GM23338 (cell line): ENCODE measurements at regions not wholly inside any gene's neighbourhood (a gene's known extent, or its start where the extent isn't known, plus 50 kb on each side); places are given as distances from the start of the nearest gene placed in this dataset.

Experiments used
- ATAC-seq: fragments of 200-7000 bp; cut with Tn5 transposase; 3 replicates; pipeline ENCODE4 v1.9.1; 2020
- DNase-seq: peaks from one replicate; pipeline ENCODE4 v3.0.0-alpha.2; 2015; ENCODE audit warnings: low spot score
- H2AFZ ChIP-seq: fragments of 200-600 bp; sonication (generic); 2 replicates; pipeline ENCODE4 v1.8.0; 2016; ENCODE audit warnings: antibody characterized with exemption, mild to moderate bottlenecking, moderate library complexity
- H3F3A ChIP-seq: fragments of 200-600 bp; sonication (generic); replicated peaks from 2 replicates; pipeline ENCODE4 v1.8.0; 2017; ENCODE audit warnings: antibody characterized with exemption, mixed run types, low read depth
- H3K27ac ChIP-seq: fragments of 200-600 bp; sonication (generic); 2 replicates; pipeline ENCODE4 v1.6.1; 2016; ENCODE audit warnings: low read depth
- H3K27me3 ChIP-seq: fragments of 200-600 bp; sonication (generic); 2 replicates; pipeline ENCODE4 v1.8.0; 2016; ENCODE audit warnings: mild to moderate bottlenecking, mixed run types, moderate library complexity; ENCODE audit not compliant: insufficient read depth
- H3K36me3 ChIP-seq: fragments of 200-600 bp; sonication (generic); 2 replicates; pipeline ENCODE4 v1.8.0; 2016; ENCODE audit warnings: mild to moderate bottlenecking; ENCODE audit not compliant: insufficient read depth
- H3K4me1 ChIP-seq: fragments of 200-600 bp; sonication (generic); 2 replicates; pipeline ENCODE4 v1.8.0; 2016; ENCODE audit warnings: mild to moderate bottlenecking, moderate library complexity; ENCODE audit not compliant: insufficient read depth
- H3K4me2 ChIP-seq: fragments of 200-600 bp; sonication (generic); 2 replicates; pipeline ENCODE4 v1.7.1; 2017; ENCODE audit warnings: mixed run types
- H3K4me3 ChIP-seq: fragments of 200-600 bp; sonication (generic); 2 replicates; pipeline ENCODE4 v1.6.1; 2016; ENCODE audit warnings: mixed run types
- H3K79me2 ChIP-seq: fragments of 200-600 bp; sonication (generic); replicated peaks from 2 replicates; pipeline ENCODE4 v1.8.0; 2017; ENCODE audit warnings: mild to moderate bottlenecking; ENCODE audit not compliant: insufficient read depth
- H3K9me2 ChIP-seq: fragments of 200-600 bp; sonication (generic); 2 replicates; pipeline ENCODE4 v1.8.0; 2017; ENCODE audit not compliant: insufficient read depth
- H4K20me1 ChIP-seq: fragments of 200-600 bp; sonication (generic); replicated peaks from 2 replicates; pipeline ENCODE4 v1.8.0; 2017; ENCODE audit warnings: mild to moderate bottlenecking; ENCODE audit not compliant: insufficient read depth
- H3K27ac Mint-ChIP-seq: 2 replicates; pipeline ENCODE4 v1.8.0; 2020; ENCODE audit warnings: inconsistent platforms, mild to moderate bottlenecking, moderate library complexity, mixed read lengths
- H3K27me3 Mint-ChIP-seq: 3 replicates; pipeline ENCODE4 v1.8.0; 2022; ENCODE audit warnings: low read depth, mild to moderate bottlenecking, moderate library complexity, mixed read lengths, inconsistent platforms; ENCODE audit not compliant: insufficient read depth, poor library complexity
- H3K36me3 Mint-ChIP-seq: 3 replicates; pipeline ENCODE4 v1.8.0; 2021; ENCODE audit warnings: low read depth, mild to moderate bottlenecking, inconsistent platforms, moderate library complexity, mixed read lengths
- H3K4me1 Mint-ChIP-seq: 3 replicates; pipeline ENCODE4 v1.8.0; 2020; ENCODE audit warnings: mild to moderate bottlenecking, inconsistent platforms, mixed read lengths
- H3K4me3 Mint-ChIP-seq: 3 replicates; pipeline ENCODE4 v1.8.0; 2021; ENCODE audit warnings: moderate library complexity, mild to moderate bottlenecking, inconsistent platforms, mixed read lengths
- H3K9me3 Mint-ChIP-seq: 3 replicates; pipeline ENCODE4 v1.8.0; 2020; ENCODE audit warnings: moderate library complexity, mild to moderate bottlenecking, inconsistent platforms, mixed read lengths
- CREB1 ChIP-seq: fragments of 250-450 bp; sonication (Bioruptor Pico); IDR thresholded peaks from 2 replicates; pipeline ENCODE4 v1.5.0; 2020; ENCODE audit warnings: low read depth, mild to moderate bottlenecking, moderate library complexity
- CTCF ChIP-seq, 2 experiments: fragments of 200-600 bp in 1 of 2; sonication (generic) in 1 of 2; conservative IDR thresholded peaks; 2 replicates each; pipeline versions ENCODE4 v1.5.1 to v1.6.1; 2016 to 2017; ENCODE audit warnings: antibody characterized with exemption in 2 of 2, low read depth in 2 of 2, mild to moderate bottlenecking in 2 of 2, moderate library complexity in 1 of 2
- ETS1 ChIP-seq: IDR thresholded peaks from 2 replicates; pipeline ENCODE4 v1.6.1; 2016; ENCODE audit warnings: antibody characterized with exemption
- EZH2 ChIP-seq: fragments of 200-600 bp; sonication (generic); IDR thresholded peaks from one replicate; pipeline ENCODE4 v1.8.0; 2017; ENCODE audit warnings: antibody characterized with exemption, mild to moderate bottlenecking, low read depth; ENCODE audit not compliant: unreplicated experiment
- EZH2phosphoT487 ChIP-seq: fragments of 200-600 bp; sonication (generic); IDR thresholded peaks from one replicate; pipeline ENCODE4 v1.8.1; 2018; ENCODE audit warnings: antibody characterized with exemption; ENCODE audit not compliant: unreplicated experiment
- JUNB ChIP-seq: IDR thresholded peaks from one replicate; pipeline ENCODE4 v1.6.1; 2016; ENCODE audit warnings: antibody characterized with exemption; ENCODE audit not compliant: unreplicated experiment
- NANOG ChIP-seq: IDR thresholded peaks from 2 replicates; pipeline ENCODE4 v1.6.1; 2016; ENCODE audit warnings: antibody characterized with exemption, borderline replicate concordance
- POLR2AphosphoS5 ChIP-seq: IDR thresholded peaks from 2 replicates; pipeline ENCODE4 v1.6.1; 2016; ENCODE audit warnings: antibody characterized with exemption, low read depth
- REST ChIP-seq: IDR thresholded peaks from one replicate; pipeline ENCODE4 v1.6.1; 2018; ENCODE audit warnings: antibody characterized with exemption; ENCODE audit not compliant: unreplicated experiment
- STAT1 ChIP-seq: IDR thresholded peaks from one replicate; pipeline ENCODE4 v1.6.1; 2016; ENCODE audit warnings: antibody characterized with exemption; ENCODE audit not compliant: unreplicated experiment
- ZNF114 ChIP-seq: fragments of 250-450 bp; sonication (Bioruptor Pico); IDR thresholded peaks from 2 replicates; pipeline ENCODE4 v1.5.0; 2020; ENCODE audit warnings: mild to moderate bottlenecking, moderate library complexity
- ZNF331 ChIP-seq: fragments of 250-450 bp; sonication (Bioruptor Pico); IDR thresholded peaks from 2 replicates; pipeline ENCODE4 v1.5.0; 2020; ENCODE audit warnings: low read depth, mild to moderate bottlenecking, moderate library complexity
- TF ChIP-seq, protein P1 (sequence below): fragments of 250-450 bp; sonication (Bioruptor Pico); IDR thresholded peaks from 2 replicates; pipeline ENCODE4 v1.5.0; 2020; ENCODE audit warnings: mild to moderate bottlenecking, moderate library complexity

GRCh38 chr17:14866266-14866665, 398.9 kb downstream of the PMP22 start:
- Mint-ChIP-seq H3K27ac (no peak overlapping the region), H3K9me3 (no peaks in the 10 kb centered on the region), H3K36me3 (no peaks in the 10 kb centered on the region)

More at GRCh38 chr17:14866266-14866665, 398.9 kb downstream of the PMP22 start:
- no peak overlapping the region for H3K4me3 Mint-ChIP-seq
- no peak overlapping the region for H2AFZ ChIP-seq
- DNase-seq (no peak), ATAC-seq (no peak)
- TF ChIP-seq CREB1 (CRISPR knock-in tag): no peak
- no peak for TF ChIP-seq NANOG
- TF ChIP-seq ZNF114: no peak
- no peak for TF ChIP-seq STAT1
- TF ChIP-seq EZH2: no peak
- no peak for TF ChIP-seq REST
- TF ChIP-seq ETS1: no peak
- TF ChIP-seq POLR2AphosphoS5: no peak
- TF ChIP-seq CTCF (conservative IDR thresholded peaks at IDR 0.05; ENCODE audit: low read depth in 2 of 2): no peak
- TF ChIP-seq, protein P1, sequence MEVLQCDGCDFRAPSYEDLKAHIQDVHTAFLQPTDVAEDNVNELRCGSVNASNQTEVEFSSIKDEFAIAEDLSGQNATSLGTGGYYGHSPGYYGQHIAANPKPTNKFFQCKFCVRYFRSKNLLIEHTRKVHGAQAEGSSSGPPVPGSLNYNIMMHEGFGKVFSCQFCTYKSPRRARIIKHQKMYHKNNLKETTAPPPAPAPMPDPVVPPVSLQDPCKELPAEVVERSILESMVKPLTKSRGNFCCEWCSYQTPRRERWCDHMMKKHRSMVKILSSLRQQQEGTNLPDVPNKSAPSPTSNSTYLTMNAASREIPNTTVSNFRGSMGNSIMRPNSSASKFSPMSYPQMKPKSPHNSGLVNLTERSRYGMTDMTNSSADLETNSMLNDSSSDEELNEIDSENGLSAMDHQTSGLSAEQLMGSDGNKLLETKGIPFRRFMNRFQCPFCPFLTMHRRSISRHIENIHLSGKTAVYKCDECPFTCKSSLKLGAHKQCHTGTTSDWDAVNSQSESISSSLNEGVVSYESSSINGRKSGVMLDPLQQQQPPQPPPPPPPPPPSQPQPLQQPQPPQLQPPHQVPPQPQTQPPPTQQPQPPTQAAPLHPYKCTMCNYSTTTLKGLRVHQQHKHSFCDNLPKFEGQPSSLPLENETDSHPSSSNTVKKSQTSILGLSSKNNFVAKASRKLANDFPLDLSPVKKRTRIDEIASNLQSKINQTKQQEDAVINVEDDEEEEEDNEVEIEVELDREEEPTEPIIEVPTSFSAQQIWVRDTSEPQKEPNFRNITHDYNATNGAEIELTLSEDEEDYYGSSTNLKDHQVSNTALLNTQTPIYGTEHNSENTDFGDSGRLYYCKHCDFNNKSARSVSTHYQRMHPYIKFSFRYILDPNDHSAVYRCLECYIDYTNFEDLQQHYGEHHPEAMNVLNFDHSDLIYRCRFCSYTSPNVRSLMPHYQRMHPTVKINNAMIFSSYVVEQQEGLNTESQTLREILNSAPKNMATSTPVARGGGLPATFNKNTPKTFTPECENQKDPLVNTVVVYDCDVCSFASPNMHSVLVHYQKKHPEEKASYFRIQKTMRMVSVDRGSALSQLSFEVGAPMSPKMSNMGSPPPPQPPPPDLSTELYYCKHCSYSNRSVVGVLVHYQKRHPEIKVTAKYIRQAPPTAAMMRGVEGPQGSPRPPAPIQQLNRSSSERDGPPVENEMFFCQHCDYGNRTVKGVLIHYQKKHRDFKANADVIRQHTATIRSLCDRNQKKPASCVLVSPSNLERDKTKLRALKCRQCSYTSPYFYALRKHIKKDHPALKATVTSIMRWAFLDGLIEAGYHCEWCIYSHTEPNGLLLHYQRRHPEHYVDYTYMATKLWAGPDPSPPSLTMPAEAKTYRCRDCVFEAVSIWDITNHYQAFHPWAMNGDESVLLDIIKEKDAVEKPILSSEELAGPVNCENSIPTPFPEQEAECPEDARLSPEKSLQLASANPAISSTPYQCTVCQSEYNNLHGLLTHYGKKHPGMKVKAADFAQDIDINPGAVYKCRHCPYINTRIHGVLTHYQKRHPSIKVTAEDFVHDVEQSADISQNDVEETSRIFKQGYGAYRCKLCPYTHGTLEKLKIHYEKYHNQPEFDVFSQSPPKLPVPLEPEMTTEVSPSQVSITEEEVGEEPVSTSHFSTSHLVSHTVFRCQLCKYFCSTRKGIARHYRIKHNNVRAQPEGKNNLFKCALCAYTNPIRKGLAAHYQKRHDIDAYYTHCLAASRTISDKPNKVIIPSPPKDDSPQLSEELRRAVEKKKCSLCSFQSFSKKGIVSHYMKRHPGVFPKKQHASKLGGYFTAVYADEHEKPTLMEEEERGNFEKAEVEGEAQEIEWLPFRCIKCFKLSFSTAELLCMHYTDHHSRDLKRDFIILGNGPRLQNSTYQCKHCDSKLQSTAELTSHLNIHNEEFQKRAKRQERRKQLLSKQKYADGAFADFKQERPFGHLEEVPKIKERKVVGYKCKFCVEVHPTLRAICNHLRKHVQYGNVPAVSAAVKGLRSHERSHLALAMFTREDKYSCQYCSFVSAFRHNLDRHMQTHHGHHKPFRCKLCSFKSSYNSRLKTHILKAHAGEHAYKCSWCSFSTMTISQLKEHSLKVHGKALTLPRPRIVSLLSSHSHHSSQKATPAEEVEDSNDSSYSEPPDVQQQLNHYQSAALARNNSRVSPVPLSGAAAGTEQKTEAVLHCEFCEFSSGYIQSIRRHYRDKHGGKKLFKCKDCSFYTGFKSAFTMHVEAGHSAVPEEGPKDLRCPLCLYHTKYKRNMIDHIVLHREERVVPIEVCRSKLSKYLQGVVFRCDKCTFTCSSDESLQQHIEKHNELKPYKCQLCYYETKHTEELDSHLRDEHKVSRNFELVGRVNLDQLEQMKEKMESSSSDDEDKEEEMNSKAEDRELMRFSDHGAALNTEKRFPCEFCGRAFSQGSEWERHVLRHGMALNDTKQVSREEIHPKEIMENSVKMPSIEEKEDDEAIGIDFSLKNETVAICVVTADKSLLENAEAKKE (CRISPR knock-in tag): no peak
- TF ChIP-seq EZH2phosphoT487: no peak
- TF ChIP-seq ZNF331 (CRISPR knock-in tag): no peak
- TF ChIP-seq JUNB: no peak
- no peaks in the 10 kb centered on the region for H4K20me1 ChIP-seq
- H3K9me2 ChIP-seq: peaks cover 12% of the 10 kb centered on the region
- no peak overlapping the region for H3K4me2 ChIP-seq
- no peaks in the 10 kb centered on the region for H3K4me1 ChIP-seq
- no peaks in the 10 kb centered on the region for H3K36me3 ChIP-seq
- H3K27ac ChIP-seq: no peak overlapping the region
- no peak overlapping the region for H3K4me3 ChIP-seq
- peaks cover 4% of the 10 kb centered on the region; the same call in 1 of the 3 replicates for H3K4me1 Mint-ChIP-seq
- H3K79me2 ChIP-seq: no peaks in the 10 kb centered on the region
- H3K27me3 Mint-ChIP-seq: no peaks in the 10 kb centered on the region
- H3K27me3 ChIP-seq: no peaks in the 10 kb centered on the region
- H3F3A ChIP-seq: no peaks in the 10 kb centered on the region
